ENCODE measurements at regions not wholly inside any gene's neighbourhood (a gene's known extent, or its start where the extent isn't known, plus 50 kb on each side); places are given as distances from the start of the nearest gene placed in this dataset.
"Not testable (repeated sequence)": the region's sequence is repeated elsewhere in the genome, so short reads cannot be mapped to it uniquely, and the experiment has no call there.

GRCh38 chr6:66179361-66179760 is 472.3 kb upstream of the EYS start:
- peak; percentile 9 for DNase-seq

GRCh38 chr6:66173587-66173986 is 466.6 kb upstream of the EYS start:
- DNase-seq: no peak

- not testable (repeated sequence) for DNase-seq
These were observed 459.7 kb upstream of the EYS start for GRCh38 chr6:66166713-66167112.

GRCh38 chr6:66161546-66162108 is 454.6 kb upstream of the EYS start:
- DNase-seq: no peak

GRCh38 chr6:66159937-66160336 is 452.9 kb upstream of the EYS start:
- DNase-seq: no peak

GRCh38 chr6:66153247-66153646 is 446.2 kb upstream of the EYS start:
- no peak for DNase-seq

- no peak for DNase-seq
These were observed 442.1 kb upstream of the EYS start for GRCh38 chr6:66149132-66149531.

GRCh38 chr6:66145867-66146266 is 438.8 kb upstream of the EYS start:
- DNase-seq: no peak

- DNase-seq: no peak
These were observed 427.0 kb upstream of the EYS start for GRCh38 chr6:66134021-66134420.

GRCh38 chr6:66128656-66129055 is 421.6 kb upstream of the EYS start:
- no peak for DNase-seq

- DNase-seq: no peak
These were observed 421.2 kb upstream of the EYS start for GRCh38 chr6:66128243-66128642.

GRCh38 chr6:66127061-66127460 is 420.0 kb upstream of the EYS start:
- DNase-seq: no peak

- no peak for DNase-seq
These were observed 419.3 kb upstream of the EYS start for GRCh38 chr6:66126358-66126757.

GRCh38 chr6:66103954-66104353 is 396.9 kb upstream of the EYS start:
- no peak for DNase-seq

- DNase-seq: no peak
These were observed 396.3 kb upstream of the EYS start for GRCh38 chr6:66103354-66103753.

GRCh38 chr6:66096679-66097078 is 389.7 kb upstream of the EYS start:
- DNase-seq: no peak

GRCh38 chr6:66094615-66095014 is 387.6 kb upstream of the EYS start:
- DNase-seq: no peak

GRCh38 chr6:66092306-66092705 is 385.3 kb upstream of the EYS start:
- DNase-seq: not testable (repeated sequence)

GRCh38 chr6:66086532-66086931 is 379.5 kb upstream of the EYS start:
- DNase-seq: no peak

GRCh38 chr6:66082914-66083313 is 375.9 kb upstream of the EYS start:
- no peak for DNase-seq

GRCh38 chr6:66068907-66069306 is 361.9 kb upstream of the EYS start:
- DNase-seq: no peak

GRCh38 chr6:66068033-66068432 is 361.0 kb upstream of the EYS start:
- DNase-seq: no peak

GRCh38 chr6:66065313-66065712 is 358.3 kb upstream of the EYS start:
- no peak for DNase-seq

- no peak for DNase-seq
These were observed 350.0 kb upstream of the EYS start for GRCh38 chr6:66057034-66057433.

- DNase-seq: no peak
These were observed 347.9 kb upstream of the EYS start for GRCh38 chr6:66054967-66055366.

- no peak for DNase-seq
These were observed 344.8 kb upstream of the EYS start for GRCh38 chr6:66051812-66052211.
